ENCODE measurements at regions not wholly inside any gene's neighbourhood (a gene's known extent, or its start where the extent isn't known, plus 50 kb on each side); places are given as distances from the start of the nearest gene placed in this dataset.
"Not testable (repeated sequence)": the region's sequence is repeated elsewhere in the genome, so short reads cannot be mapped to it uniquely, and the experiment has no call there.

DNA sequence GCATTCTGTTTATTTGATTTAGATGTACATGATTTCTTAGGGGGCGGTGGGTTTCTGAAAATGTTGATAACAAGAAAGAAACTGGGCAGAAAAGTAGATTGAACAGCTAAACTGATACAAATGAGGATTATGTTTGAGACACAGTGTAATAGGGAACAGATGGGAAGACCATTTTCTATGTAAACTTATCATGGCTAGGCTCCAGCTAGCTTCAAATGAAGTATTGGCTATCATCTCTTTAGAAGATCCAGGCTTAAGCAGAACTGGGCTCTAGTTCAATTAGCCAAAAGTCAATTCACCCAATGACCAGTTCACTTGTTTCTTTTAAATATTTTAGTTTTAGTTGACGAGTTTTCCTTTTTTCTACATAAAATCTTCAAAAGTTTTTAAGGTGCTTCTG lies 639.5 kb downstream of the ANKRD7 start:
- no peak for DNase-seq (ENCODE audit: insufficient read length, low spot score)
- no peak for TF ChIP-seq POLR2A (IDR thresholded peaks at IDR 0.05; ENCODE audit: low read depth, low read length)
- no peak for FAIRE-seq

DNA sequence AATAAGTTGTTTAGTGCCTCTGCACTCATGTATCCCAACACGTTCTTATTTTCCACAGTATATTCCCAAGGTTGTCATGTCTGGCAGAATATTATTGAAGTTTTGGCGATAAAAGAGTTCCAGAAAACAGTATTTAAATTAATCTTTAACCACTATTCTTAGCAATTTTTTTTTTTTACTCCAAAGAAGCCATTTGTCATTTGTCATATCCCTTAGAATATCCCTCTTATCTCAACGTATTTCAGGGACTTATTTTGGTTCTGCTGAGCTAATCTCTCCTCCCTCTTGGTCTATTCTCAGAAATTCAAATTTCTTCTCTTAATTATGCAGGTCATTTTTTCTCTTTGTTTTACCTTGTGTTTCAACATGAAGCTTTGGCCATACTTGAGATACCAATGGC lies 643.4 kb downstream of the ANKRD7 start:
- TF ChIP-seq POLR2A (IDR thresholded peaks at IDR 0.05; ENCODE audit: low read depth, low read length): no peak
- DNase-seq (ENCODE audit: insufficient read length, low spot score) (no peak), FAIRE-seq (no peak)

GRCh38 chr7:118869141-118869540 lies 644.6 kb downstream of the ANKRD7 start:
- DNase-seq (ENCODE audit: insufficient read length, low spot score); FAIRE-seq: not testable (repeated sequence)

DNA sequence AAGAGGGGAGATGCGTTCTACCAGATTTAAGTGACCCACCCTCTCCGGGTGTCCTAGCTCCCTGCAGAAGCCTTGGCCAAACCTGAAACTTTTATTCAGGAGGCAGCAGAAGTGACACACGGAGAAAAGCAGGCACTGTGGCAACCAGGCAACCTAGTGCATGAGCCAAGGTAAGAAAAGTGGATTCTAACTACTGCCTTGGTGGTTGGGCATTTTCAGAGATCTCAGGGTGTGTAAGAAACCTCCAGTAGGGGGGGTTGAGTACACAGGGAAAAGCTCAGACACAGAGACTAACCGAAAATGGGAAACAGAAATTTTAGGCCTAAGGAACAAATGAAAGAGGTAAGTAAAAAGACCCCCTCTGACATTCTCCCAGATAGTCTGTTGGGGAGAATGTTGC lies 645.7 kb downstream of the ANKRD7 start:
- DNase-seq (ENCODE audit: insufficient read length, low spot score) (no peak), FAIRE-seq (peak; percentile 71)
- no peak for TF ChIP-seq POLR2A (IDR thresholded peaks at IDR 0.05; ENCODE audit: low read depth, low read length)

DNA sequence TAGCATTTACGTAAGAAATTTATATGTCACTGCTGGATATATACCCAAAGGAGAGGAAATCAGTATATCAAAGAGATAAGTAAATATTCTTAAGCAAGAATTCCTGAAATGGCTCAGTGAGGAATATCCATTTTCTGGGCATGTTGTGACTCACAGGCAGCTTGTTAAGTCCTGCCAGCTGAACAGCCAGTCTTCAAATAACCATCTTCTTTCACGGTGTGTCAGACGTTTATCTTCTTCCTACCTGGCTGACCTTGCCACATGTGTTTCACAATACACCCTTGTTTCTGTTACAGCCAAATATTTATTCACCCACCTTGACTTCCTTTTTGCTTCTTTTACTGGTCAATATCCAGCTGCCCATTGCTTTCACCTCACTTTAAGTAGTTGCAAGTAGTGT lies 648.1 kb downstream of the ANKRD7 start:
- no peak for TF ChIP-seq POLR2A (IDR thresholded peaks at IDR 0.05; ENCODE audit: low read depth, low read length)
- FAIRE-seq (no peak), DNase-seq (ENCODE audit: insufficient read length, low spot score) (no peak)

DNA sequence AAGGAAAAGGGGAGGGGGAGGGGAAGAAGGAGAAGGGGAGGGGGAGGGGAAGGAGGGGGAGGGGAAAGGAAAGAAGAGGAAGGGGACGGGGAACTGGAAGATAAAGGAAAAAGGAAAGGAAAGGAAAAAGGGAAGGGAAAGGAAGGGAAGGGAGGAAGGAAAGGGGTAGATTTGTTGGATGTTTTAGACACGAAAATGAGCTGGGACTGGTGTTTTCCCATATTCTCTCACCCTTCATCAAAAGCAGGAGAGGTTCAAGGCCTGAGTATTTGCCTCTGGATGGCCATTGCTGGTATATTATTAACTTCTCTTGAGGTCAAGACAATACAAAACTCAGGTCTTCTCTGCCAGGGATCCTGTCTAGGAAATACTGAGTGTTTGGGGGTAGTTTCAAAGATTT lies 652.7 kb downstream of the ANKRD7 start:
- FAIRE-seq (no peak), DNase-seq (ENCODE audit: insufficient read length, low spot score) (no peak)
- TF ChIP-seq POLR2A (IDR thresholded peaks at IDR 0.05; ENCODE audit: low read depth, low read length): no peak

- TF ChIP-seq POLR2A (IDR thresholded peaks at IDR 0.05; ENCODE audit: low read depth, low read length): no peak
- no peak for DNase-seq (ENCODE audit: insufficient read length, low spot score)
- no peak for FAIRE-seq
Observed at GRCh38 chr7:118878336-118878735, 653.8 kb downstream of the ANKRD7 start.

GRCh38 chr7:118898284-118898683 lies 673.8 kb downstream of the ANKRD7 start:
- DNase-seq (ENCODE audit: insufficient read length, low spot score) (no peak), FAIRE-seq (no peak)
- TF ChIP-seq POLR2A (IDR thresholded peaks at IDR 0.05; ENCODE audit: low read depth, low read length): no peak

GRCh38 chr7:118902600-118902999 lies 678.1 kb downstream of the ANKRD7 start:
- DNase-seq (ENCODE audit: insufficient read length, low spot score): no peak
- TF ChIP-seq POLR2A (IDR thresholded peaks at IDR 0.05; ENCODE audit: low read depth, low read length): no peak
- FAIRE-seq: no peak

- DNase-seq (ENCODE audit: insufficient read length, low spot score) (no peak), FAIRE-seq (no peak)
- TF ChIP-seq POLR2A (IDR thresholded peaks at IDR 0.05; ENCODE audit: low read depth, low read length): no peak
Observed at GRCh38 chr7:118907911-118908527, 683.5 kb downstream of the ANKRD7 start.

DNA sequence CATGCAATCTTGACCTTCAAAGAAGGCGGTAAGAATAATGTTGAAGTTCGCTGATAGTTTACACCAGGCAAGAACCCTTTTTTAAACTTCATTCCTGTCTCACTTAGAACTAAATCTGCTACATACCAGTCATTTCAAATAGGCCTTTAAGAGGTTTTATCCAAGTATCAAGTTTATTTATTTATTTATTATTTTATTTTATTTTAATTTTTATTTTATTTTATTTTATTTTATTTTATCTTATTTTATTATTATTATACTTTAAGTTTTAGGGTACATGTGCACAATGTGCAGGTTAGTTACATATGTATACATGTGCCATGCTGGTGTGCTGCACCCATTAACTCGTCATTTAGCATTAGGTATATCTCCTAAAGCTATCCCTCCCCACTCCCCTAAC lies 691.6 kb downstream of the ANKRD7 start:
- not testable (repeated sequence) for FAIRE-seq; DNase-seq (ENCODE audit: insufficient read length, low spot score)

DNA sequence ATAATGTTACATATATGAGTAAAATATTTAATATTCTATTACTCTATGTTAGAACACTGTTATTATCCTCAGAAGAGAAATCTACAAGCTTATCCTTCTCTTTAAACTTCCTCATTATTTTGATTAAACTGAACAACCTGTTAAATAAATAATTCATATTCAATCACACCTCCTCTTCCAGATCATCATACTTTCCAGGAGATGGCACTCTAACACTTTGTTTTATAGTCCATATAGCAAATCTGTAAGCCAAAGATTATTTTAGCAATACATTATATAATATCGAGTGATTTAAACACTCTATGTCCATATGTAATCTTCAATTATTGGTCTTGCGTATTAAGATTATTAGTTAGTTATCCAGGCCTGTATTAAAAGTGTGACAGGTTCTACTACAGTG lies 694.1 kb downstream of the ANKRD7 start:
- TF ChIP-seq POLR2A (IDR thresholded peaks at IDR 0.05; ENCODE audit: low read depth, low read length): no peak
- DNase-seq (ENCODE audit: insufficient read length, low spot score) (no peak), FAIRE-seq (no peak)

DNA sequence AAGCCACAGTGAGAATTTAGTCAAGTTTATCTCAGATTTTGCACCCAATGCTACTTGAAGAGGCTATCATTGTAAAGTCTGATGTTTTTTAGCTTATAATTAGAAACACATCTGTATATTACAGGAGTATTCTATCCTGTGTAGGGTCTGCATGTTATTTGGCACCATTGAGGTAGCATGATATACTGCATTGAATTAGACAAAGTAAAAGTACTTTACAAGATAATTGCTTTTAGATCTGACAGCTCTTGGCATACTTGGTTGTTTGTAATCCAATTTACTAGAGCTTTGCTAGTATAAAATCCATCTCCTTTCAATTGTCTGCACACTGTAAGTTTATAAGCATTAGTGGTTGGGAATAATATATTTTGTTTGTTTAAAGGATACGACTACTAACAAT lies 714.3 kb downstream of the ANKRD7 start:
- DNase-seq (ENCODE audit: insufficient read length, low spot score): no peak
- TF ChIP-seq POLR2A (IDR thresholded peaks at IDR 0.05; ENCODE audit: low read depth, low read length): no peak
- FAIRE-seq: no peak

DNA sequence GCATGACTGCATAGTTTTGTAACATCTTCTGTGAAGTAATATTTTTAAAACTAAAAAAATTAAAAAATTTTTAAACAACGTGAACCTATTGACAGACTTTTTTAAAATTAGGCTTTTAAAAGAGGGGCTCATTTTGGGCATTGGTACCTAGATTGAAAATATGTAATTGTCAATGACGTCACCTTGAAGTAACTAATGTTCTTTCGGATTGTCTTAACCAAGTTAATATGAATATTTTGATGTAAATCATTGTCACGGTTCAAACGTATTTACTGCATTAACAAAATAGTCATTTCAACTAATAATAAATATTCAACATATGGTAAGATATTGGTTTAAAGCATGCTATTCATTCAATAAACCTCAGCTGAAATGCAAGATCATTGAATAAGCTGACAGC lies 719.8 kb downstream of the ANKRD7 start:
- no peak for DNase-seq (ENCODE audit: insufficient read length, low spot score)
- TF ChIP-seq POLR2A (IDR thresholded peaks at IDR 0.05; ENCODE audit: low read depth, low read length): no peak
- no peak for FAIRE-seq

GRCh38 chr7:118945911-118946682 lies 721.6 kb downstream of the ANKRD7 start:
- DNase-seq (ENCODE audit: insufficient read length, low spot score) (no peak), FAIRE-seq (no peak)
- no peak for TF ChIP-seq POLR2A (IDR thresholded peaks at IDR 0.05; ENCODE audit: low read depth, low read length)

Data from H54 (cell line).